ENCODE measurements at regions not wholly inside any gene's neighbourhood (a gene's known extent, or its start where the extent isn't known, plus 50 kb on each side); places are given as distances from the start of the nearest gene placed in this dataset.

DNA sequence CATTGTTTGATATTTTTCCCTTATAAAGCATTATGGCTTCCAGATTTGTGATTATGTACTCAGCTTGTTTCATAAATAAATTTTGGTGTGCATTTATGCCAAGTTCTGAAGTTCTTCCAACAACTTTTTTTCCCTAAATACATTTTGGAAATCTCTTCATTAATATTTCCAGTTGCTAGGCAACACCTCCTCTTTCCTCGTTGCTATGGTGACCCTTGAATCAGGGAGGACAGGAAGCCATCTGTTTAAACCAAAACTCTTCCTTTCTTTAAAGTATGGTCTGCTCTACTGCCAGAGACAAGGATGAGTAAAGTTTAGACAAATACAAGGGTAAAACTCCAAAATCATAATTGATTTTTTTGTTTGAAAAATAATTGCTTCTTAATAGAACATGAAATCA lies 779.3 kb downstream of the CDH9 start:
- Histone ChIP-seq H3K27ac (no peak overlapping the region), H3K9me3 (ENCODE audit: control insufficient read depth, low read length) (no peaks in the 10 kb centered on the region), H3K9ac (no peak overlapping the region), H3K36me3 (ENCODE audit: control insufficient read depth, insufficient read depth, low read length) (no peaks in the 10 kb centered on the region), H3K27me3 (ENCODE audit: control insufficient read depth, insufficient read depth, low read length) (no peaks in the 10 kb centered on the region), H3K4me3 (ENCODE audit: low read depth, low read length) (no peak overlapping the region), H3K4me2 (ENCODE audit: low read length) (no peak overlapping the region), H3K4me1 (no peaks in the 10 kb centered on the region), H3K79me2 (no peaks in the 10 kb centered on the region), H2AFZ (no peak overlapping the region)
- TF ChIP-seq, protein P1, sequence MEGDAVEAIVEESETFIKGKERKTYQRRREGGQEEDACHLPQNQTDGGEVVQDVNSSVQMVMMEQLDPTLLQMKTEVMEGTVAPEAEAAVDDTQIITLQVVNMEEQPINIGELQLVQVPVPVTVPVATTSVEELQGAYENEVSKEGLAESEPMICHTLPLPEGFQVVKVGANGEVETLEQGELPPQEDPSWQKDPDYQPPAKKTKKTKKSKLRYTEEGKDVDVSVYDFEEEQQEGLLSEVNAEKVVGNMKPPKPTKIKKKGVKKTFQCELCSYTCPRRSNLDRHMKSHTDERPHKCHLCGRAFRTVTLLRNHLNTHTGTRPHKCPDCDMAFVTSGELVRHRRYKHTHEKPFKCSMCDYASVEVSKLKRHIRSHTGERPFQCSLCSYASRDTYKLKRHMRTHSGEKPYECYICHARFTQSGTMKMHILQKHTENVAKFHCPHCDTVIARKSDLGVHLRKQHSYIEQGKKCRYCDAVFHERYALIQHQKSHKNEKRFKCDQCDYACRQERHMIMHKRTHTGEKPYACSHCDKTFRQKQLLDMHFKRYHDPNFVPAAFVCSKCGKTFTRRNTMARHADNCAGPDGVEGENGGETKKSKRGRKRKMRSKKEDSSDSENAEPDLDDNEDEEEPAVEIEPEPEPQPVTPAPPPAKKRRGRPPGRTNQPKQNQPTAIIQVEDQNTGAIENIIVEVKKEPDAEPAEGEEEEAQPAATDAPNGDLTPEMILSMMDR (IDR thresholded peaks at IDR 0.05), result no peak

DNA sequence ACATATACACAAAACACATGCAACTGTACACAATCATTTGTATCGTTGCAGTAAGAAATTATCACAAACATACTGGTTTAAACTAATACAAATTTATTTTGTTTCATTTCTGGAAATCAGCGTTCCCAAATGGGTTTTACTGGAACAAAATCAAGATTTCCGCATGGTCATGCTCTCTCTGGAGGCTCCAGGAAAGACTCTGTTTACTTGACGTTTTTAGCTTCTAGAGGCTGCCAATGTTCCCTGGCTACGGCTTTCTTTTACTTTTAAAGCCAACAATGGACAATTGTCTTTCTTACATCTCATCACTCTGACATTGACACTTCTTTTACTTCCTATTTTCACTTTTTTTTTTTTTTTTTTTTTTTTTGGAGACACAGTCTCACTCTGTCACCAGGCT lies 793.1 kb downstream of the CDH9 start:
- Histone ChIP-seq H3K36me3 (ENCODE audit: control insufficient read depth, insufficient read depth, low read length) (no peaks in the 10 kb centered on the region), H3K4me3 (ENCODE audit: low read depth, low read length) (no peak overlapping the region), H3K27me3 (ENCODE audit: control insufficient read depth, insufficient read depth, low read length) (no peaks in the 10 kb centered on the region), H3K79me2 (no peaks in the 10 kb centered on the region), H3K4me2 (ENCODE audit: low read length) (no peak overlapping the region), H3K27ac (no peak overlapping the region), H3K9ac (no peak overlapping the region), H2AFZ (no peak overlapping the region), H3K4me1 (no peaks in the 10 kb centered on the region), H3K9me3 (ENCODE audit: control insufficient read depth, low read length) (no peaks in the 10 kb centered on the region)
- TF ChIP-seq, protein P1 (IDR thresholded peaks at IDR 0.05), result no peak

DNA sequence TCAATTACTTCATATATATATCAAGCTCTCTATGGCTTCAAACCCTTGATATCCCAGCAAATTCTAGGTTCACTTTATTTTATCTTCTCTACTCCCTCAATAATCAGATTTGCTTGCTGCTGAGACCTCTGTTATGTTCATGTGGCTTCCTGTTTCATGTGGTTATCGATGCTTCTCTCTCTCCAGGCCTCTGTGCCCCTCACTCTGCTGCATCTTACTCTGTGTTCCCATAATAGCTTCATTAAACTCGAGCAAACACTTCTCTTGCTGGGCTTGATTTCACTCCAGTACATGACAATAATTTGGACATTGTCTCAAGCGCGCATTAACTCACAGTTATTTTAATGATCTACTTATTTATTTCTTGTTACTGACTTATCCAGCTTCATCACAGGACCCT lies 798.8 kb downstream of the CDH9 start:
- Histone ChIP-seq H3K36me3 (ENCODE audit: control insufficient read depth, insufficient read depth, low read length) (no peaks in the 10 kb centered on the region), H3K79me2 (no peaks in the 10 kb centered on the region), H3K27me3 (ENCODE audit: control insufficient read depth, insufficient read depth, low read length) (no peaks in the 10 kb centered on the region), H3K9ac (no peak overlapping the region), H3K27ac (no peak overlapping the region), H3K4me2 (ENCODE audit: low read length) (no peak overlapping the region), H3K4me3 (ENCODE audit: low read depth, low read length) (no peak overlapping the region), H2AFZ (no peak overlapping the region), H3K4me1 (no peaks in the 10 kb centered on the region), H3K9me3 (ENCODE audit: control insufficient read depth, low read length) (no peaks in the 10 kb centered on the region)
- TF ChIP-seq, protein P1 (IDR thresholded peaks at IDR 0.05), result no peak

DNA sequence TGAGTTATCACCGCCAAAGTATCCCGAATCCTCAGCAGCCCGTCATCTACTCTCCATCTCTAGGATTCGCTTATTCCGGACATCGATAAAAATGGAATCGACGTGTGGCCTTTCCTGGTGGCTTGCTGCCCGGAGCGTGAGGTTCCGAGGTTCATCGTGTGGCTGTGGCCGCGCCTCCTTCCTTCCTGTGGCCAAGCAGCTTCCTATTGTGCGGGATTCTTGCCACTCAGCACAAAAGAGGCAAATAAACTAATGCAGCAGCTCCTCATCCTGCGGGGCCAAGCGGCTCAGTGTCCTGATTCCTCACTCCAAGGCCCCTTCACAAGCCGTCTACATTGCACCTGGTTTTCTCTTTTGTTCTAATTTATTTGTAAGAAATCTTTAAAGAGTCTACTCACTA lies 800.9 kb downstream of the CDH9 start:
- Histone ChIP-seq H2AFZ (no peak overlapping the region), H3K27ac (no peak overlapping the region), H3K27me3 (ENCODE audit: control insufficient read depth, insufficient read depth, low read length) (no peaks in the 10 kb centered on the region), H3K79me2 (no peaks in the 10 kb centered on the region), H3K4me1 (no peaks in the 10 kb centered on the region), H3K9me3 (ENCODE audit: control insufficient read depth, low read length) (no peaks in the 10 kb centered on the region), H3K9ac (no peak overlapping the region), H3K4me2 (ENCODE audit: low read length) (no peak overlapping the region), H3K4me3 (ENCODE audit: low read depth, low read length) (no peak overlapping the region), H3K36me3 (ENCODE audit: control insufficient read depth, insufficient read depth, low read length) (no peaks in the 10 kb centered on the region)
- TF ChIP-seq, protein P1 (IDR thresholded peaks at IDR 0.05), result no peak

DNA sequence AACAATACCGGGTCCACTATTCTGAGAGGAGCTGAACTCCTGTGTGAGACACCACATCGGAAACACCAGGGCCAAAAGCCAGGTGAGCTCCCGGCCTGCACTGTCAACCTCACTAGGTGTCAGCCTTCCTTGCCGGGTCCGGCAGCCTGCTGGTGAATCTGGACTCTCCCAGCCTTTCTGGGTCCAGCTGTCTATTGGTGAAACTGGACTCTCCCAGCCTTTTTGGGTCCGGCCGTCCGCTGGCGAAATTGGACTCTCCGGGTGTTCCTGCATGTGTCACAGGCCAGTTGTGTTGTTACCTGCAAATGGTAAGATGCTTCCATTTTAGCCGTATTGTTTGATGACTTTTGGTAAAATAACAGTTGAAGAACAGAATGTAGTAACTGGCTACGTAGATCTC lies 801.5 kb downstream of the CDH9 start:
- no peaks in the 10 kb centered on the region for H3K9me3 ChIP-seq (ENCODE audit: control insufficient read depth, low read length)
- no peak overlapping the region for H3K4me3 ChIP-seq (ENCODE audit: low read depth, low read length)
- H2AFZ ChIP-seq, result no peak overlapping the region
- H3K4me1 ChIP-seq, result no peaks in the 10 kb centered on the region
- no peaks in the 10 kb centered on the region for H3K27me3 ChIP-seq (ENCODE audit: control insufficient read depth, insufficient read depth, low read length)
- H3K27ac ChIP-seq, result no peak overlapping the region
- no peak overlapping the region for H3K4me2 ChIP-seq (ENCODE audit: low read length)
- TF ChIP-seq, protein P1 (IDR thresholded peaks at IDR 0.05), result no peak
- H3K79me2 ChIP-seq, result no peaks in the 10 kb centered on the region
- H3K36me3 ChIP-seq (ENCODE audit: control insufficient read depth, insufficient read depth, low read length), result no peaks in the 10 kb centered on the region
- no peak overlapping the region for H3K9ac ChIP-seq

Data from parathyroid adenoma (tissue), 2 donors.